ENCODE measurements at regions not wholly inside any gene's neighbourhood (a gene's known extent, or its start where the extent isn't known, plus 50 kb on each side); places are given as distances from the start of the nearest gene placed in this dataset.

DNA sequence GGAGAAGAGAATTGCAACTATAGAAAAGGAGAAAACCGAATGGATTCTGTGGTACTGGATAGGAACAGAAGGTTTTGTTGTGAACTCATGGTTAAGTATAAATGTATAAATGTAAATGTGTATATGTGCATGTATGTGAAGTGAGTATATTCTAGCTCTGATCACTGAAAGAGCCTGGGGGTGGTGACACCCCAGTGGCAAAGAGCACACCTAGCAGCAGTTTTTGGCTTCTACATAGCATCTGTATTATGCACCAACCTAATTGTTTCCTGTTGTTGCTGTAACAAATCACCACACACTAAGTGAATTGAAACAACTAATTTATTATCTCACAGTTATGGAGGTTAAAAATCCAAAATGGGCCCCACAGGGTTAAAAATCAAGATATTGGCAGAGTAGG lies 455.4 kb downstream of the RPS24 start:
- peaks cover 7 to 51% (median 24%) of the 10 kb centered on the region in 11 donors for H3K9me3 Mint-ChIP-seq
- H3K36me3 Mint-ChIP-seq, result peaks cover 0 to 18% (median 3%) of the 10 kb centered on the region in 5 donors
- intact Hi-C loops (cut with micrococcal nuclease), result no loop called here
- Histone ChIP-seq H3K4me1 (ENCODE audit: control insufficient read depth in 2 of 2, insufficient read depth in 2 of 2, low read length in 2 of 2) (no peaks in the 10 kb centered on the region), H3K36me3 (ENCODE audit: control insufficient read depth in 2 of 3, insufficient read depth in 3 of 3, low read length in 3 of 3) (no peaks in the 10 kb centered on the region), H3K9me3 (ENCODE audit: control insufficient read depth in 2 of 3, low read length in 3 of 3) (peaks cover 0 to 3% (median 0%) of the 10 kb centered on the region in 3 experiments), H3K4me3 (ENCODE audit: low read length) (no peak overlapping the region), H3K27me3 (ENCODE audit: control insufficient read depth in 2 of 2, insufficient read depth in 2 of 2, low read length in 2 of 2) (no peaks in the 10 kb centered on the region), H3K27ac (ENCODE audit: low read depth, low read length) (no peak overlapping the region)
- peaks cover 11 to 52% (median 28%) of the 10 kb centered on the region in 5 donors for H3K27me3 Mint-ChIP-seq
- POLR2A ChIA-PET, result no interaction called here
- peaks cover 0 to 1% (median 0%) of the 10 kb centered on the region in 7 donors for H3K4me1 Mint-ChIP-seq
- CTCF ChIA-PET, result no interaction called here
- H3K27ac Mint-ChIP-seq, result no peak overlapping the region
- DNase-seq (no peak), ATAC-seq (no peak)
- H3K4me3 Mint-ChIP-seq, result no peak overlapping the region

- H3K27me3 Mint-ChIP-seq, result peaks cover 14 to 40% (median 26%) of the 10 kb centered on the region in 5 donors
- ATAC-seq, result no peak
These were observed 458.1 kb downstream of the RPS24 start for GRCh38 chr10:78491812-78492211.

GRCh38 chr10:78492424-78492823 lies 458.8 kb downstream of the RPS24 start:
- H3K4me3 Mint-ChIP-seq, result no peak overlapping the region
- peaks cover 0 to 18% (median 3%) of the 10 kb centered on the region in 5 donors for H3K36me3 Mint-ChIP-seq
- Histone ChIP-seq H3K36me3 (ENCODE audit: control insufficient read depth in 2 of 3, insufficient read depth in 3 of 3, low read length in 3 of 3) (no peaks in the 10 kb centered on the region), H3K4me1 (ENCODE audit: control insufficient read depth in 2 of 2, insufficient read depth in 2 of 2, low read length in 2 of 2) (no peaks in the 10 kb centered on the region), H3K27me3 (ENCODE audit: control insufficient read depth in 2 of 2, insufficient read depth in 2 of 2, low read length in 2 of 2) (no peaks in the 10 kb centered on the region), H3K4me3 (ENCODE audit: low read length) (no peak overlapping the region), H3K27ac (ENCODE audit: low read depth, low read length) (no peak overlapping the region), H3K9me3 (ENCODE audit: control insufficient read depth in 2 of 3, low read length in 3 of 3) (peaks cover 0 to 3% (median 0%) of the 10 kb centered on the region in 3 experiments)
- intact Hi-C loops (cut with micrococcal nuclease), result no loop called here
- no peaks in the 10 kb centered on the region for H3K4me1 Mint-ChIP-seq
- H3K9me3 Mint-ChIP-seq, result peaks cover 7 to 51% (median 24%) of the 10 kb centered on the region in 11 donors
- ChIA-PET CTCF (no interaction called here), POLR2A (no interaction called here)
- H3K27ac Mint-ChIP-seq, result no peak overlapping the region
- H3K27me3 Mint-ChIP-seq, result peaks cover 12 to 40% (median 31%) of the 10 kb centered on the region in 5 donors
- no peak for DNase-seq
- no peak for ATAC-seq

More at GRCh38 chr10:78491812-78492211, 458.1 kb downstream of the RPS24 start:
- peaks cover 0 to 3% (median 0%) of the 10 kb centered on the region in 3 experiments for H3K9me3 ChIP-seq (ENCODE audit: control insufficient read depth in 2 of 3, low read length in 3 of 3)
- no peaks in the 10 kb centered on the region for H3K27me3 ChIP-seq (ENCODE audit: control insufficient read depth in 2 of 2, insufficient read depth in 2 of 2, low read length in 2 of 2)
- Mint-ChIP-seq H3K36me3 (peaks cover 0 to 18% (median 3%) of the 10 kb centered on the region in 5 donors), H3K9me3 (peaks cover 7 to 51% (median 24%) of the 10 kb centered on the region in 11 donors), H3K4me3 (no peak overlapping the region), H3K27ac (no peak overlapping the region), H3K4me1 (no peaks in the 10 kb centered on the region)
- CTCF ChIA-PET, result no interaction called here
- H3K4me1 ChIP-seq (ENCODE audit: control insufficient read depth in 2 of 2, insufficient read depth in 2 of 2, low read length in 2 of 2), result no peaks in the 10 kb centered on the region
- no peaks in the 10 kb centered on the region for H3K36me3 ChIP-seq (ENCODE audit: control insufficient read depth in 2 of 3, insufficient read depth in 3 of 3, low read length in 3 of 3)
- no peak overlapping the region for H3K27ac ChIP-seq (ENCODE audit: low read depth, low read length)
- POLR2A ChIA-PET, result no interaction called here
- DNase-seq, result no peak
- no peak overlapping the region for H3K4me3 ChIP-seq (ENCODE audit: low read length)
- intact Hi-C loops (cut with micrococcal nuclease), result no loop called here

- CTCF ChIA-PET, result no interaction called here
- Histone ChIP-seq H3K36me3 (ENCODE audit: control insufficient read depth in 2 of 3, insufficient read depth in 3 of 3, low read length in 3 of 3) (no peaks in the 10 kb centered on the region), H3K9me3 (ENCODE audit: control insufficient read depth in 2 of 3, low read length in 3 of 3) (peaks cover 0 to 3% (median 0%) of the 10 kb centered on the region in 3 experiments), H3K4me1 (ENCODE audit: control insufficient read depth in 2 of 2, insufficient read depth in 2 of 2, low read length in 2 of 2) (no peaks in the 10 kb centered on the region), H3K4me3 (ENCODE audit: low read length) (no peak overlapping the region), H3K27ac (ENCODE audit: low read depth, low read length) (no peak overlapping the region), H3K27me3 (ENCODE audit: control insufficient read depth in 2 of 2, insufficient read depth in 2 of 2, low read length in 2 of 2) (no peaks in the 10 kb centered on the region)
- peaks cover 10 to 33% (median 25%) of the 10 kb centered on the region in 5 donors for H3K27me3 Mint-ChIP-seq
- no peak overlapping the region for H3K27ac Mint-ChIP-seq
- intact Hi-C loops (cut with micrococcal nuclease), result no loop called here
- POLR2A ChIA-PET, result no interaction called here
- peaks cover 7 to 44% (median 18%) of the 10 kb centered on the region in 11 donors for H3K9me3 Mint-ChIP-seq
- ATAC-seq (no peak), DNase-seq (no peak)
- H3K36me3 Mint-ChIP-seq, result peaks cover 0 to 17% (median 3%) of the 10 kb centered on the region in 5 donors
- H3K4me3 Mint-ChIP-seq, result no peak overlapping the region
- H3K4me1 Mint-ChIP-seq, result no peaks in the 10 kb centered on the region
These were observed 460.5 kb downstream of the RPS24 start for GRCh38 chr10:78494179-78494578.

- no peaks in the 10 kb centered on the region for H3K27me3 ChIP-seq (ENCODE audit: control insufficient read depth in 2 of 2, insufficient read depth in 2 of 2, low read length in 2 of 2)
- no peak for ATAC-seq
- no peak overlapping the region for H3K27ac ChIP-seq (ENCODE audit: low read depth, low read length)
- POLR2A ChIA-PET, result no interaction called here
- Mint-ChIP-seq H3K36me3 (peaks cover 0 to 5% (median 0%) of the 10 kb centered on the region in 5 donors), H3K9me3 (peaks cover 0 to 7% (median 0%) of the 10 kb centered on the region in 11 donors), H3K4me3 (no peak overlapping the region), H3K27me3 (peaks cover 0 to 11% (median 7%) of the 10 kb centered on the region in 5 donors), H3K4me1 (peaks cover 0 to 12% (median 0%) of the 10 kb centered on the region in 7 donors), H3K27ac (peak overlapping the region in 1 of 9 donors; percentile 16)
- no peaks in the 10 kb centered on the region for H3K36me3 ChIP-seq (ENCODE audit: control insufficient read depth in 2 of 3, insufficient read depth in 3 of 3, low read length in 3 of 3)
- no peaks in the 10 kb centered on the region for H3K4me1 ChIP-seq (ENCODE audit: control insufficient read depth in 2 of 2, insufficient read depth in 2 of 2, low read length in 2 of 2)
- no peak for DNase-seq
- intact Hi-C loops (cut with micrococcal nuclease), result no loop called here
- CTCF ChIA-PET, result interaction anchor here (0.7 kb wide), 1 partner anchor 29 kb away, joined by 4 read pairs; no protein-coding TSS in a partner anchor
- H3K4me3 ChIP-seq (ENCODE audit: low read length), result no peak overlapping the region
- H3K9me3 ChIP-seq (ENCODE audit: control insufficient read depth in 2 of 3, low read length in 3 of 3), result no peaks in the 10 kb centered on the region
These were observed 468.7 kb downstream of the RPS24 start for GRCh38 chr10:78502210-78502936.

DNA sequence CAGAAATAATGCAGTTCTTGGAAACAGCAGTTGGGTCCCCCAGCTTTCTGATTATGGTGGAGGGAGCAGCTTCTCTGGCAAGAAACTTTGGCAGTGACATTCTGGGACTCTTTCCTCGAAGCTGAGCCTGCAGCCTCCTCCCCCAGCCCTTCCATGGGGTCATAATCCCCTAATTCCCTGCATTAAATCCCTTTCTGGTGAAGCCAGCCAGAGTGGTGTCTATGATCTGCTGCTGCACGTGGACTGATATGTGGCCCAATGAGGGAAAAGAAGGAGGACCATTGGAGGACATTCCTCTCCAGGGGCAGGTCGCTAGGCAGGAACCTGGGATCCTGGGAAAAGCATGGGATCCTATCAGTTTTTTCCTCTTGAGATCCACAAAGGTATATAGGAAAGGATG lies 470.5 kb downstream of the RPS24 start:
- intact Hi-C loops (cut with micrococcal nuclease), result no loop called here
- ATAC-seq, result no peak
- POLR2A ChIA-PET, result no interaction called here

DNA sequence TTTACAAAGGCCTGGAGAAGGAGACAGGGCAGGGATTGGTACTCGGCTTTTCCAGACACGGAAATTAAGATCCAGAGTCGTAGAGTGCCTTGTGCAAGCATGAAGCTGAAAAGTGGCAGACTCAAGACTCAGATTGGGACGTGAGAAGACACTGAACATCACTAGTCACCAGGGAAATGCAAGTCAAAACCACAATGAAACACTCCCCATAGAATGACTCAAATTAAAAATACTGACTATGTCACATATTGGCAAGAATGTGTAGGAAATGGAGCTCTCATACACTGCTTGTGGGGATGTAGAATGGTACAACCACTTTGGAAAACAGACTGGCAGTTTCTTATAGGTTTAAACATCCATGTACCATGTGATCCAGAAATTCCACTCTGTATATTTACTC lies 472.0 kb downstream of the RPS24 start:
- Histone ChIP-seq H3K27ac (ENCODE audit: low read depth, low read length) (no peak overlapping the region), H3K4me3 (ENCODE audit: low read length) (no peak overlapping the region), H3K27me3 (ENCODE audit: control insufficient read depth in 2 of 2, insufficient read depth in 2 of 2, low read length in 2 of 2) (no peaks in the 10 kb centered on the region), H3K36me3 (ENCODE audit: control insufficient read depth in 2 of 3, insufficient read depth in 3 of 3, low read length in 3 of 3) (no peaks in the 10 kb centered on the region), H3K9me3 (ENCODE audit: control insufficient read depth in 2 of 3, low read length in 3 of 3) (no peaks in the 10 kb centered on the region), H3K4me1 (ENCODE audit: control insufficient read depth in 2 of 2, insufficient read depth in 2 of 2, low read length in 2 of 2) (no peaks in the 10 kb centered on the region)
- H3K4me3 Mint-ChIP-seq, result no peak overlapping the region
- H3K9me3 Mint-ChIP-seq, result peaks cover 0 to 7% (median 0%) of the 10 kb centered on the region in 11 donors
- POLR2A ChIA-PET, result no interaction called here
- DNase-seq (no peak), ATAC-seq (no peak)
- H3K27ac Mint-ChIP-seq, result no peak overlapping the region
- H3K27me3 Mint-ChIP-seq, result peaks cover 0 to 7% (median 4%) of the 10 kb centered on the region in 5 donors
- CTCF ChIA-PET, result no interaction called here
- H3K36me3 Mint-ChIP-seq, result peaks cover 0 to 5% (median 0%) of the 10 kb centered on the region in 5 donors
- intact Hi-C loops (cut with micrococcal nuclease), result no loop called here
- peaks cover 0 to 12% (median 0%) of the 10 kb centered on the region in 7 donors for H3K4me1 Mint-ChIP-seq

More for the DNA sequence above, 470.5 kb downstream of the RPS24 start:
- no peak overlapping the region for H3K27ac Mint-ChIP-seq
- H3K27me3 ChIP-seq (ENCODE audit: control insufficient read depth in 2 of 2, insufficient read depth in 2 of 2, low read length in 2 of 2), result no peaks in the 10 kb centered on the region
- no peak overlapping the region for H3K4me3 Mint-ChIP-seq
- H3K27ac ChIP-seq (ENCODE audit: low read depth, low read length), result no peak overlapping the region
- no peak for DNase-seq
- H3K36me3 ChIP-seq (ENCODE audit: control insufficient read depth in 2 of 3, insufficient read depth in 3 of 3, low read length in 3 of 3), result no peaks in the 10 kb centered on the region
- H3K4me1 ChIP-seq (ENCODE audit: control insufficient read depth in 2 of 2, insufficient read depth in 2 of 2, low read length in 2 of 2), result no peaks in the 10 kb centered on the region
- CTCF ChIA-PET, result no interaction called here
- H3K27me3 Mint-ChIP-seq, result peaks cover under 1 to 11% (median 4%) of the 10 kb centered on the region in 5 donors
- no peaks in the 10 kb centered on the region for H3K9me3 ChIP-seq (ENCODE audit: control insufficient read depth in 2 of 3, low read length in 3 of 3)
- H3K4me1 Mint-ChIP-seq, result peaks cover 0 to 12% (median 0%) of the 10 kb centered on the region in 7 donors
- peaks cover 0 to 5% (median 0%) of the 10 kb centered on the region in 5 donors for H3K36me3 Mint-ChIP-seq
- H3K4me3 ChIP-seq (ENCODE audit: low read length), result no peak overlapping the region
- H3K9me3 Mint-ChIP-seq, result peaks cover 0 to 7% (median 0%) of the 10 kb centered on the region in 11 donors

Data from naive thymus-derived CD4-positive, alpha-beta T cell (primary cell).